RWPE1 (cell line): ENCODE measurements at regions not wholly inside any gene's neighbourhood (a gene's known extent, or its start where the extent isn't known, plus 50 kb on each side); places are given as distances from the start of the nearest gene placed in this dataset.
A peak's percentile ranks its signal among the peaks of the same experiment; 100 is the strongest.

Experiments
- CTCF ChIA-PET: fragments of 350-600 bp; sonication (Branson Sonifier 250); formaldehyde crosslinking; extraction: SDS; loops from one replicate; lab custom pipeline; 2021; lab: Yijun Ruan, JAX
- POLR2A ChIA-PET: fragments of 400-600 bp; formaldehyde crosslinking; extraction: SDS; loops from one replicate; lab custom pipeline; 2020; ENCODE audit warnings: antibody characterized with exemption; ENCODE audit not compliant: low non-redundant PET; lab: Yijun Ruan, JAX
- DNase-seq: peaks from one replicate; pipeline ENCODE4 v3.0.0; 2012; ENCODE audit warnings: low spot score
- H3K27ac ChIP-seq: fragments of 450-650 bp; 2 replicates; pipeline ENCODE4 v1.5.1; 2017
- TF ChIP-seq, protein P1 (sequence below): fragments of 450-650 bp; conservative IDR thresholded peaks from 2 replicates; pipeline ENCODE4 v1.5.1; 2017; ENCODE audit warnings: low read depth, mild to moderate bottlenecking

- H3K27ac ChIP-seq = no peak overlapping the region
- POLR2A ChIA-PET = no interaction called here
These were observed 94.0 kb upstream of the RBPJ start for GRCh38 chr4:26226629-26227376.

GRCh38 chr4:26227601-26228229, 93.1 kb upstream of the RBPJ start:
- DNase-seq = no peak
- POLR2A ChIA-PET = no interaction called here
- TF ChIP-seq, protein P1, sequence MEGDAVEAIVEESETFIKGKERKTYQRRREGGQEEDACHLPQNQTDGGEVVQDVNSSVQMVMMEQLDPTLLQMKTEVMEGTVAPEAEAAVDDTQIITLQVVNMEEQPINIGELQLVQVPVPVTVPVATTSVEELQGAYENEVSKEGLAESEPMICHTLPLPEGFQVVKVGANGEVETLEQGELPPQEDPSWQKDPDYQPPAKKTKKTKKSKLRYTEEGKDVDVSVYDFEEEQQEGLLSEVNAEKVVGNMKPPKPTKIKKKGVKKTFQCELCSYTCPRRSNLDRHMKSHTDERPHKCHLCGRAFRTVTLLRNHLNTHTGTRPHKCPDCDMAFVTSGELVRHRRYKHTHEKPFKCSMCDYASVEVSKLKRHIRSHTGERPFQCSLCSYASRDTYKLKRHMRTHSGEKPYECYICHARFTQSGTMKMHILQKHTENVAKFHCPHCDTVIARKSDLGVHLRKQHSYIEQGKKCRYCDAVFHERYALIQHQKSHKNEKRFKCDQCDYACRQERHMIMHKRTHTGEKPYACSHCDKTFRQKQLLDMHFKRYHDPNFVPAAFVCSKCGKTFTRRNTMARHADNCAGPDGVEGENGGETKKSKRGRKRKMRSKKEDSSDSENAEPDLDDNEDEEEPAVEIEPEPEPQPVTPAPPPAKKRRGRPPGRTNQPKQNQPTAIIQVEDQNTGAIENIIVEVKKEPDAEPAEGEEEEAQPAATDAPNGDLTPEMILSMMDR = no peak
- no peak overlapping the region for H3K27ac ChIP-seq
- CTCF ChIA-PET = interaction anchor here (0.7 to 0.9 kb wide), 3 partner anchors 45 to 240 kb away, joined by 3 to 4 read pairs (median 4); no protein-coding TSS in a partner anchor

More at GRCh38 chr4:26226629-26227376, 94.0 kb upstream of the RBPJ start:
- TF ChIP-seq, protein P1 = no peak
- CTCF ChIA-PET = interaction anchor here (0.7 to 0.9 kb wide), 2 partner anchors 88 to 239 kb away, joined by 3 to 4 read pairs; no protein-coding TSS in a partner anchor
- DNase-seq = no peak

- ChIA-PET CTCF (no interaction called here), POLR2A (no interaction called here)
- TF ChIP-seq, protein P1 = no peak
- H3K27ac ChIP-seq = no peak overlapping the region
- DNase-seq = no peak
These were observed 91.9 kb upstream of the RBPJ start for GRCh38 chr4:26228883-26229282.

DNA sequence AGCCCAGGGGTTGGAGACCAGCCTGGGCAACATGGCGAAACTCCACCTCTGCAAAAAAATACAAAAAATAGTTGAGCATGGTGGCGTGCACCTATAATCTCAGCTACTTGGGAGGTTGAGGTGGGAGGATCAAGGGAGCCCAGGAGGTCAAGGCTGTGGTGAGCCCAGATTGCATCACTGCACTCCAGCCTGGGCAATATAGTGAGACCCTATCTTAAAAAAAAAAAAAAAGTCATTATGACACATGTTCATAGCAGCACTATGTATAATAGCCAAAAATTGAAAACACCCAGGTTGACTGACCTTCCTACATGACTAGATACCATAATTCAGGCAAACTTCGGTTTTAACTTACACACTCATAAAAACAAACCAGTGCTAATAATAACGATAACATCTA, 90.8 kb upstream of the RBPJ start:
- no peak for DNase-seq
- no peak overlapping the region for H3K27ac ChIP-seq
- TF ChIP-seq, protein P1 = no peak
- CTCF ChIA-PET = interaction anchor here (0.6 kb wide), 1 partner anchor 462 kb away, joined by 4 read pairs; no protein-coding TSS in a partner anchor
- POLR2A ChIA-PET = no interaction called here

GRCh38 chr4:26233350-26233749, 87.5 kb upstream of the RBPJ start:
- TF ChIP-seq, protein P1 = no peak
- H3K27ac ChIP-seq = no peak overlapping the region
- ChIA-PET POLR2A (no interaction called here), CTCF (interaction anchor here (0.6 kb wide), 2 partner anchors 51 to 448 kb away, joined by 3 read pairs; no protein-coding TSS in a partner anchor)
- no peak for DNase-seq

DNA sequence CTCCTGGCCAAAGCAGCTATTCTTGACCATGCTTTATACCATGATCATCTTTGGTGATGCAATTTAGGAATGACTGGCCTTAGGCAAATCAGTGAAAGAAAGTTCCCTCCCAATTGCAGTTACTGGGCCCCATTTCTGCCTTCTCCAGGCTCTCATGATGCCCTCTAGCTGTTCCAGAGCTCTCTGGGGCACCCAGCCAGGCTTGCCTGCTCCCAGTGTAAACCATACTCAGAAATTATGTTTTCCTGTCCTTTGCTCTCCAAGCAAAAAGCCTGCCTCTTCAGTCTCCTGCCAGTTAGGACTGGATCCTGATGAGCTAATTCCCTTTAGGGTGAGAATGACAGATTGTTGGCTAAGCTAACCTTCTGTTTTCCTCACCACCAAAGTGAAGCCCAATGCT, 85.3 kb upstream of the RBPJ start:
- CTCF ChIA-PET = interaction anchor here (0.6 to 2.3 kb wide), 6 partner anchors 20 to 277 kb away, joined by 3 to 10 read pairs (median 3); no protein-coding TSS in a partner anchor
- POLR2A ChIA-PET = no interaction called here
- H3K27ac ChIP-seq = peak overlapping the region; percentile 53; the same call in 1 of the 2 replicates
- peak; percentile 67 for DNase-seq
- TF ChIP-seq, protein P1 = no peak; the same call in 1 of the 2 replicates
